Esophagus squamous epithelium (tissue), 4 donors: ENCODE measurements at regions not wholly inside any gene's neighbourhood (a gene's known extent, or its start where the extent isn't known, plus 50 kb on each side); places are given as distances from the start of the nearest gene placed in this dataset.

Experiments used
- POLR2A ChIP-seq, 4 donors: fragments of 450-650 bp; IDR thresholded peaks; one replicate each; pipeline ENCODE4 v1.6.1; 2017; ENCODE audit warnings: antibody characterized with exemption in 4 of 4, mild to moderate bottlenecking in 4 of 4, moderate library complexity in 3 of 4
- TF ChIP-seq, protein P1 (sequence below), 6 experiments: fragments of 450-650 bp in 4 of 6; fragments of 200-600 bp in 2 of 6; sonication (generic) in 2 of 6; IDR thresholded peaks; one replicate each; pipeline ENCODE4 v1.5.1; 2016 to 2019; ENCODE audit warnings: antibody characterized with exemption in 6 of 6, mild to moderate bottlenecking in 4 of 6, moderate library complexity in 4 of 6

DNA sequence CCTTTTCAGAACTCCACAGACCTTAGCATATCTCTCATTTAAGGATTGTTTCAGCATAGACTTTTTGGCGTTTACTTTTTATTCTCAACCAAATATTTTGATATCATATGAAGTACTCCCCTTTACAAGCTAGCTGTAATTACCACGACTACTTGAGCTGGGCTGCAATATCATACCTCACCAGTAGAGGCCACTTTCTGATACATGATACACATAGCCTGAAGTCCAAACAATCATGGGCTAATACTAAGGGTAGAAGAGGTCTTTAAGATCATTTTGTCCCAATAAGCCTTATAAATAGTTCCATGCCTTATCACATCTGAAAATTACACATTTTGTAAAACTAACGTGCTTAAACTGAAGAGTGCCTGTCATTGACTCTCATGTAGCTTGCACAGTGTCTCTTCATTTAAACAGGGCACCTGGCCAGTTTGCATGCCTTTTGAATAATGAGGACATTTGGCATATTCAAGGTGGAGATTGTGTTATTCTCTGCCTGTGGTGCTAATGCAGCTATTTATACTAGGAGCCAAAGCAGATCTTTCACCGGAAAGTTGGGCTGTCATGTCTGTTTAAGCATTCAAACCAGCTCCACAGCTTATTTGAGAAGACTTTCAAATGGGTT, 403.7 kb upstream of the ZMIZ1 start:
- TF ChIP-seq, protein P1, sequence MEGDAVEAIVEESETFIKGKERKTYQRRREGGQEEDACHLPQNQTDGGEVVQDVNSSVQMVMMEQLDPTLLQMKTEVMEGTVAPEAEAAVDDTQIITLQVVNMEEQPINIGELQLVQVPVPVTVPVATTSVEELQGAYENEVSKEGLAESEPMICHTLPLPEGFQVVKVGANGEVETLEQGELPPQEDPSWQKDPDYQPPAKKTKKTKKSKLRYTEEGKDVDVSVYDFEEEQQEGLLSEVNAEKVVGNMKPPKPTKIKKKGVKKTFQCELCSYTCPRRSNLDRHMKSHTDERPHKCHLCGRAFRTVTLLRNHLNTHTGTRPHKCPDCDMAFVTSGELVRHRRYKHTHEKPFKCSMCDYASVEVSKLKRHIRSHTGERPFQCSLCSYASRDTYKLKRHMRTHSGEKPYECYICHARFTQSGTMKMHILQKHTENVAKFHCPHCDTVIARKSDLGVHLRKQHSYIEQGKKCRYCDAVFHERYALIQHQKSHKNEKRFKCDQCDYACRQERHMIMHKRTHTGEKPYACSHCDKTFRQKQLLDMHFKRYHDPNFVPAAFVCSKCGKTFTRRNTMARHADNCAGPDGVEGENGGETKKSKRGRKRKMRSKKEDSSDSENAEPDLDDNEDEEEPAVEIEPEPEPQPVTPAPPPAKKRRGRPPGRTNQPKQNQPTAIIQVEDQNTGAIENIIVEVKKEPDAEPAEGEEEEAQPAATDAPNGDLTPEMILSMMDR (IDR thresholded peaks at IDR 0.05) = peak in 5 of 6 experiments; percentile 38 to 84 (median 58)
- TF ChIP-seq POLR2A (IDR thresholded peaks at IDR 0.05) = no peak
